ENCODE measurements at regions not wholly inside any gene's neighbourhood (a gene's known extent, or its start where the extent isn't known, plus 50 kb on each side); places are given as distances from the start of the nearest gene placed in this dataset.

- TF ChIP-seq CTCF (IDR thresholded peaks at IDR 0.05) (no peak), POLR2A (IDR thresholded peaks at IDR 0.05) (no peak), POLR2AphosphoS5 (IDR thresholded peaks at IDR 0.05) (no peak)
Observed at GRCh38 chr2:18787726-18788125, 198.4 kb upstream of the NT5C1B start.
